Neutrophil (primary cell): ENCODE measurements at regions not wholly inside any gene's neighbourhood (a gene's known extent, or its start where the extent isn't known, plus 50 kb on each side); places are given as distances from the start of the nearest gene placed in this dataset.

Experiments
- H3K27ac ChIP-seq: fragments of 200-600 bp; sonication (generic); 2 replicates; pipeline ENCODE4 v1.5.1; 2016; ENCODE audit warnings: mild to moderate bottlenecking, moderate library complexity
- H3K27me3 ChIP-seq: fragments of 200-600 bp; sonication (generic); 2 replicates; pipeline ENCODE4 v1.6.0; 2016; ENCODE audit warnings: mild to moderate bottlenecking
- H3K36me3 ChIP-seq: fragments of 200-600 bp; sonication (generic); 2 replicates; pipeline ENCODE4 v1.5.1; 2017
- H3K4me1 ChIP-seq, 2 experiments: fragments of 200-600 bp in 1 of 2; sonication (generic) in 1 of 2; 1 replicate in 1 of 2; 2 replicates in 1 of 2; pipeline versions ENCODE4 v1.5.1 to v1.6.1; 2013 to 2016; ENCODE audit warnings: low read depth in 1 of 2, low read length in 1 of 2, mild to moderate bottlenecking in 1 of 2, moderate library complexity in 1 of 2; ENCODE audit not compliant: control insufficient read depth in 1 of 2, insufficient read depth in 1 of 2
- H3K4me3 ChIP-seq, 2 experiments: fragments of 200-600 bp in 1 of 2; sonication (generic) in 1 of 2; 1 replicate in 1 of 2; 2 replicates in 1 of 2; pipeline ENCODE4 v1.5.1; 2013 to 2016; ENCODE audit warnings: low read depth in 1 of 2, low read length in 1 of 2, mild to moderate bottlenecking in 1 of 2, moderate library complexity in 1 of 2
- H3K9me3 ChIP-seq: fragments of 200-600 bp; sonication (generic); 2 replicates; pipeline ENCODE4 v1.5.1; 2016
- TF ChIP-seq, protein P1 (sequence below): fragments of 200-600 bp; sonication (generic); IDR thresholded peaks from 2 replicates; pipeline ENCODE4 v1.5.1; 2016; ENCODE audit warnings: antibody characterized with exemption

DNA sequence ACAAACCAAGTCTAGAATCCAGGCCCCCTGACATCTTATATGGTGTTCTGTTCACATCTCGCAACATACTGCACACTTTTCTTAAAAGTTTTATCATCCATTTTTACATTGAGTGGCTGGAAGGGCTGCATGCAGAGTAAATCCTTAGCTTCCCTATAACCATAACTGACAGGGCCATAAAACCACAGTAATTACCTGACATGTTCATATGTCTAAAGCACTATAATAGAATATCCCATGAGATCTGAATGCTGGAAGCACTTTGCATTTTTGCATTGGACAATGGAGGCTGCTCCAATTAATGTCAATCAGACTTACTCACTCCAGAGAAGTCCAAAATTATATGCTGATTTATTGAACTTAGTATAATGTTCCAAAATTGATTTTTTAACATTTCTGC lies 86.6 kb upstream of the HES1 start:
- TF ChIP-seq, protein P1, sequence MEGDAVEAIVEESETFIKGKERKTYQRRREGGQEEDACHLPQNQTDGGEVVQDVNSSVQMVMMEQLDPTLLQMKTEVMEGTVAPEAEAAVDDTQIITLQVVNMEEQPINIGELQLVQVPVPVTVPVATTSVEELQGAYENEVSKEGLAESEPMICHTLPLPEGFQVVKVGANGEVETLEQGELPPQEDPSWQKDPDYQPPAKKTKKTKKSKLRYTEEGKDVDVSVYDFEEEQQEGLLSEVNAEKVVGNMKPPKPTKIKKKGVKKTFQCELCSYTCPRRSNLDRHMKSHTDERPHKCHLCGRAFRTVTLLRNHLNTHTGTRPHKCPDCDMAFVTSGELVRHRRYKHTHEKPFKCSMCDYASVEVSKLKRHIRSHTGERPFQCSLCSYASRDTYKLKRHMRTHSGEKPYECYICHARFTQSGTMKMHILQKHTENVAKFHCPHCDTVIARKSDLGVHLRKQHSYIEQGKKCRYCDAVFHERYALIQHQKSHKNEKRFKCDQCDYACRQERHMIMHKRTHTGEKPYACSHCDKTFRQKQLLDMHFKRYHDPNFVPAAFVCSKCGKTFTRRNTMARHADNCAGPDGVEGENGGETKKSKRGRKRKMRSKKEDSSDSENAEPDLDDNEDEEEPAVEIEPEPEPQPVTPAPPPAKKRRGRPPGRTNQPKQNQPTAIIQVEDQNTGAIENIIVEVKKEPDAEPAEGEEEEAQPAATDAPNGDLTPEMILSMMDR = no peak
- H3K27me3 ChIP-seq = no peaks in the 10 kb centered on the region

DNA sequence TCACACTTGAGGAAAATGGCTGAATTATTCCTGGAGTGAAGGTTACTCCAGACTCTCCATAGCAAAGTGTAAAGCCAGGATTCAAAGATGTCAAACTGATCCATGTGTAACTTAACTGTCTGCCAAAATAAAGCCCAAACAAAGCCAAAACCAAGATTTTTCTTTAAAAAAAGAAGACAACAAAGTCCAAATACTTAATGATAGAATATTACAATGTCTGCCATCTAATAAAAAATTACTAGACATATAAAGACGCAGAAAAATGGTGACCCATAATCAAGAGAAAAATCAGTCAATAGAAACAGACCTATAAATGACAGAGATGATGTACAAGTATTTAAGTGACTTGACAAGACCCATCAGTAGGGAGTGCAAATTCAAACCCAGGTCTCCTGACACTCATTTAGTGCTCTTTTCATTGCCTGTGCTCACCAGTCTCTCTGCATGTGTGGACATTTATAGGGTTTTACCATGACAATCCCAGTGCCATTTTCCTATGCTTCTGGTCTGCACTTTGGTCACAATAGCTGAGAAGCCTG lies 85.1 kb upstream of the HES1 start:
- Histone ChIP-seq H3K36me3 (no peaks in the 10 kb centered on the region), H3K4me1 (peaks cover 0 to 6% of the 10 kb centered on the region in 2 experiments), H3K27ac (no peak overlapping the region), H3K27me3 (no peaks in the 10 kb centered on the region), H3K4me3 (no peak overlapping the region), H3K9me3 (no peaks in the 10 kb centered on the region)
- TF ChIP-seq, protein P1 = no peak

More for the DNA sequence above, 86.6 kb upstream of the HES1 start:
- Histone ChIP-seq H3K36me3 (no peaks in the 10 kb centered on the region), H3K4me1 (peaks cover 0 to 6% of the 10 kb centered on the region in 2 experiments), H3K27ac (no peak overlapping the region), H3K4me3 (no peak overlapping the region), H3K9me3 (no peaks in the 10 kb centered on the region)

DNA sequence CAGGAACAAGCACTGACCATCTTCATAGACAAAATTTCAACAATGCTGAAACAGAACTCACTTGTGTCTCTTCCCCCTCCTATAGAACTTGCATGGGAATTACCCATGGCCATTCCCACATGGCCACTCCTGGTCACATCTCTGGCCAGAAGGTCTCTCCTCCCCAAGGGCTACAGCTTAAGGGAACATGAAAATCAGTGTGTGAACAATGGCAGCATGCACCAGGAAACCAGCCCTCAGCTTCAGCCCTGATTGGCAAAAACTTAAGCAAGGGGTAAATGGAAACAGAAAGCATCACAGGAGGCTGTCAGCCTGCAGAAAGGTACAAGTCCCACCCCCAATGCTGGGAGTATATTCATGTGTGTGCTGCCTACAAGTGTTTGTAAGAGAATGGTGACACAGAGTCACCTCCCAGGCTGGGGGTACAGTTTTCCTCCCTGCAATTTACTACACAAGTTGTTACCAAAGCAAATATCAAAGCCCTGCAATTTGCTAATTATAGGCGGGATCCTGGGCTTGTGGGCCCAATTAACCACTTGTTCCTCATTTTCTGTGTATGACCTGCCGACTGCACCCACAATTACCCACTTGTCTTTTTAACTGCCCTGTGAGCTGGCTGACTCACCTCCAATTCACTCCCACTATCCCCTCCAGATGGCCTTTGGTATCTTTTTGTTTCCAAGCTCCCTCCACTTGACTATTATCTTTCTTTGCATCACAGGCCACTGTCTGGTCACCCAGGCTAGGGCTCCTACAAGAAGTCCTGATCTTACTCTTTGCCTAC lies 84.4 kb upstream of the HES1 start:
- H3K27me3 ChIP-seq = peaks cover 4% of the 10 kb centered on the region
- TF ChIP-seq, protein P1 = no peak
- H3K4me1 ChIP-seq = peaks cover 0 to 6% of the 10 kb centered on the region in 2 experiments
- no peaks in the 10 kb centered on the region for H3K36me3 ChIP-seq
- H3K27ac ChIP-seq = no peak overlapping the region
- no peak overlapping the region for H3K4me3 ChIP-seq
- H3K9me3 ChIP-seq = no peaks in the 10 kb centered on the region

DNA sequence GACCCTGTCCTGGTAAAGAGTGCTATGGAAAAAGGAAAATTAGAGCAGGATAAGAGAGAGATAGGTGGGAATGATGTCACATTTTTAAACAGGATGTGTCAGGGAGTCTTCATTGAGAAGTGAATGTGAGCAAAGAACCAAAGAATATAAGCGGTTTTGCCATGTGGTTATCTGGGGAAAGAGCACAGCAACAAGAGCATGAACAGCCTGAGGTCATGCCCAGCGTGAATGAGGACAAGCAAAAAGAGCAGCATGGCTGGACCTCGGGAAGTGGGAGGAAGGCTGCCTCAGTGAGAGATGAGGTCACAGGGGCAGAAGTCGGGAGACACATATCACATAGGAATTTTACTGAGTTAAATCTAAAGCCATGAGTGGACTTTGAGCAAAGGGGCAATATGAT lies 82.8 kb upstream of the HES1 start:
- no peak overlapping the region for H3K4me3 ChIP-seq
- no peaks in the 10 kb centered on the region for H3K9me3 ChIP-seq
- H3K4me1 ChIP-seq = peaks cover 0 to 1% of the 10 kb centered on the region in 2 experiments
- no peaks in the 10 kb centered on the region for H3K36me3 ChIP-seq
- H3K27ac ChIP-seq = no peak overlapping the region
- H3K27me3 ChIP-seq = peaks cover 20% of the 10 kb centered on the region
- TF ChIP-seq, protein P1 = no peak

DNA sequence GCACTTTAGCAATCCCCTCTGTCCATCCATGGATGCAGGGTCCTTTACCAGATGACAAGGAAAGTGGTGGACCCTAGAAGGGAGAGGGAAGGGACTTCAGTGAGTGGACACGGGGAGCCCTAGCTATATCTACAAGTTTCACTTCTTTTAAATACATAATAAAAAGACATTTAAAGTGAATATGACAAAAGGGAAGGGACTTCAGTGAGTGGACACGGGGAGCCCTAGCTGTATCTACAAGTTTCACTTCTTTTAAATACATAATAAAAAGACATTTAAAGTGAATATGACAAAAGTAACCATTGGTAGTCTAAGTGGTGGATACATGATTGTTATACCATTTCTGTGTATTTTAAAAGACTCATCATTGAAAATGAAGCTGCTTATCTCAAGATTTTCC lies 81.9 kb upstream of the HES1 start:
- no peaks in the 10 kb centered on the region for H3K9me3 ChIP-seq
- no peak overlapping the region for H3K27ac ChIP-seq
- peaks cover 0 to 3% of the 10 kb centered on the region in 2 experiments for H3K4me1 ChIP-seq
- no peak overlapping the region for H3K4me3 ChIP-seq
- no peaks in the 10 kb centered on the region for H3K36me3 ChIP-seq
- H3K27me3 ChIP-seq = peaks cover 29% of the 10 kb centered on the region
- TF ChIP-seq, protein P1 = no peak
